ENCODE measurements at regions not wholly inside any gene's neighbourhood (a gene's known extent, or its start where the extent isn't known, plus 50 kb on each side); places are given as distances from the start of the nearest gene placed in this dataset.

DNA sequence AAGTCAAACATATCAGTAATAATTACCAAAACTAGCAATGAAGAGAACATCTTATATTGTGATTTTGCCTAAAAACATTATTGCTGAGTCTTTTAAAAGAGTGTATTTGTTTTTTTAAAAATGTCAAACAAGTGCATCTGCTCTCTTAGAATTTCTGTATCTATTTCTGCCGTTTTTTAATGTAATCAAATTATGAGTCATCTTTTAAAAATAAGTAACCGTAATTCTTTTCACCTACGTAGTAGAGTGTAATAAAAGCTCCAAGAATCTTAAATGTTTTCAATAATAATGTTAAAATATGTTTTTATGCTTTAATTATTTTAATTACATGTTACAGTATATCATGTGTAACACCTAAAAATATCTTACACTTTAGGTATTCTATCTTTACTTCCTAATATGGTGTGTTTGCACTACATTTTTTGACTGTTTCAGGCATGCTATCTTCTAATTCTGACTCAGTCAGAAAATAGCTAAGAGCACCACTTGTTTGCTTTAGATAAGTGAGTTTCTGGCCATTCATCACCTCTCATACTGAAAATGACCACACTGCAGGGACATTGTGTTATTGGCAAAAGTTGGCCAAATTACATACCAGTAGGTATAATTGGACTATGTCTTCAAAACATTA, 368.5 kb downstream of the PCDH7 start:
- TF ChIP-seq ARNTL (CRISPR knock-in tag; IDR thresholded peaks at IDR 0.05; ENCODE audit: borderline replicate concordance, low read depth) (no peak), PATZ1 (CRISPR knock-in tag; IDR thresholded peaks at IDR 0.05; ENCODE audit: borderline replicate concordance) (no peak), ZNF565 (CRISPR knock-in tag; conservative IDR thresholded peaks at IDR 0.05; ENCODE audit: low read depth) (no peak), ISL1 (CRISPR knock-in tag; IDR thresholded peaks at IDR 0.05) (peak; percentile 84), SNAI2 (CRISPR knock-in tag; IDR thresholded peaks at IDR 0.05) (no peak), OSR1 (CRISPR knock-in tag; IDR thresholded peaks at IDR 0.05) (no peak), POU6F1 (CRISPR knock-in tag; IDR thresholded peaks at IDR 0.05; ENCODE audit: borderline replicate concordance, low read depth) (no peak), ZFP30 (CRISPR knock-in tag; IDR thresholded peaks at IDR 0.05) (no peak), GLIS3 (CRISPR knock-in tag; IDR thresholded peaks at IDR 0.05) (no peak), CSRNP3 (CRISPR knock-in tag; IDR thresholded peaks at IDR 0.05) (no peak), RARB (CRISPR knock-in tag; IDR thresholded peaks at IDR 0.05) (no peak), BACH2 (CRISPR knock-in tag; IDR thresholded peaks at IDR 0.05; ENCODE audit: borderline replicate concordance) (no peak)
- TF ChIP-seq, protein P1, sequence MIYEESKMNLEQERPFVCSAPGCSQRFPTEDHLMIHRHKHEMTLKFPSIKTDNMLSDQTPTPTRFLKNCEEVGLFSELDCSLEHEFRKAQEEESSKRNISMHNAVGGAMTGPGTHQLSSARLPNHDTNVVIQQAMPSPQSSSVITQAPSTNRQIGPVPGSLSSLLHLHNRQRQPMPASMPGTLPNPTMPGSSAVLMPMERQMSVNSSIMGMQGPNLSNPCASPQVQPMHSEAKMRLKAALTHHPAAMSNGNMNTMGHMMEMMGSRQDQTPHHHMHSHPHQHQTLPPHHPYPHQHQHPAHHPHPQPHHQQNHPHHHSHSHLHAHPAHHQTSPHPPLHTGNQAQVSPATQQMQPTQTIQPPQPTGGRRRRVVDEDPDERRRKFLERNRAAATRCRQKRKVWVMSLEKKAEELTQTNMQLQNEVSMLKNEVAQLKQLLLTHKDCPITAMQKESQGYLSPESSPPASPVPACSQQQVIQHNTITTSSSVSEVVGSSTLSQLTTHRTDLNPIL (CRISPR knock-in tag; IDR thresholded peaks at IDR 0.05; ENCODE audit: low read depth): no peak
- TF ChIP-seq, protein P2, sequence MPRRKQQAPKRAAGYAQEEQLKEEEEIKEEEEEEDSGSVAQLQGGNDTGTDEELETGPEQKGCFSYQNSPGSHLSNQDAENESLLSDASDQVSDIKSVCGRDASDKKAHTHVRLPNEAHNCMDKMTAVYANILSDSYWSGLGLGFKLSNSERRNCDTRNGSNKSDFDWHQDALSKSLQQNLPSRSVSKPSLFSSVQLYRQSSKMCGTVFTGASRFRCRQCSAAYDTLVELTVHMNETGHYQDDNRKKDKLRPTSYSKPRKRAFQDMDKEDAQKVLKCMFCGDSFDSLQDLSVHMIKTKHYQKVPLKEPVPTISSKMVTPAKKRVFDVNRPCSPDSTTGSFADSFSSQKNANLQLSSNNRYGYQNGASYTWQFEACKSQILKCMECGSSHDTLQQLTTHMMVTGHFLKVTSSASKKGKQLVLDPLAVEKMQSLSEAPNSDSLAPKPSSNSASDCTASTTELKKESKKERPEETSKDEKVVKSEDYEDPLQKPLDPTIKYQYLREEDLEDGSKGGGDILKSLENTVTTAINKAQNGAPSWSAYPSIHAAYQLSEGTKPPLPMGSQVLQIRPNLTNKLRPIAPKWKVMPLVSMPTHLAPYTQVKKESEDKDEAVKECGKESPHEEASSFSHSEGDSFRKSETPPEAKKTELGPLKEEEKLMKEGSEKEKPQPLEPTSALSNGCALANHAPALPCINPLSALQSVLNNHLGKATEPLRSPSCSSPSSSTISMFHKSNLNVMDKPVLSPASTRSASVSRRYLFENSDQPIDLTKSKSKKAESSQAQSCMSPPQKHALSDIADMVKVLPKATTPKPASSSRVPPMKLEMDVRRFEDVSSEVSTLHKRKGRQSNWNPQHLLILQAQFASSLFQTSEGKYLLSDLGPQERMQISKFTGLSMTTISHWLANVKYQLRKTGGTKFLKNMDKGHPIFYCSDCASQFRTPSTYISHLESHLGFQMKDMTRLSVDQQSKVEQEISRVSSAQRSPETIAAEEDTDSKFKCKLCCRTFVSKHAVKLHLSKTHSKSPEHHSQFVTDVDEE (CRISPR knock-in tag; IDR thresholded peaks at IDR 0.05): no peak

Measured in SK-N-SH treated with all-trans-retinoic acid at 6 μM for 48 hours (cell line).